GM12865 (cell line): ENCODE measurements at regions not wholly inside any gene's neighbourhood (a gene's known extent, or its start where the extent isn't known, plus 50 kb on each side); places are given as distances from the start of the nearest gene placed in this dataset.

ENCODE experiments used
- DNase-seq: peaks from one replicate; pipeline ENCODE4 v3.0.0; 2010; ENCODE audit warnings: low read depth
- H3K4me3 ChIP-seq: 2 replicates; pipeline ENCODE4 v1.5.1; 2011; ENCODE audit warnings: mild to moderate bottlenecking, low read depth, low read length, control low read depth
- TF ChIP-seq, protein P1 (sequence below): IDR thresholded peaks from 2 replicates; pipeline ENCODE4 v1.5.1; 2011; ENCODE audit warnings: low read length, control low read depth, low read depth, inconsistent platforms; ENCODE audit not compliant: insufficient read depth; ENCODE audit errors: missing control alignments

DNA sequence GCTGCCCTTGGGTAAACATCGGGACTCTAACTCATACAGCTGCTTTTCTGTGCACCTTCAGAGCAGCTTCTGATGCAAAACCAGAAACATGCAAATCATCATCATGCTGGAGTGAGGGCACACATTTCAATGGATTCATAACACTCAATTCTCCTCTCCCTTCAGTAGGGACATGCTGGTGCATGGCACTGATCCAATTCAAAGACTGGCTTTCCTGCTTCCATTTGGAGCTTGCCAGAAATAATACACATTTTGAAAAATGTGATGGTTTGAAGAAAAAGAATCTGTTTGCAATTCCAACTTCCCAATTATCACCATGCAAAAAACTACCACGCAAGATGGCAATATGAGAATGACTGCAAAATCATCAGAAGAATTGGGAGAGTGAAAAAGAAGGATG is 65.2 kb upstream of the PDE10A start:
- TF ChIP-seq, protein P1, sequence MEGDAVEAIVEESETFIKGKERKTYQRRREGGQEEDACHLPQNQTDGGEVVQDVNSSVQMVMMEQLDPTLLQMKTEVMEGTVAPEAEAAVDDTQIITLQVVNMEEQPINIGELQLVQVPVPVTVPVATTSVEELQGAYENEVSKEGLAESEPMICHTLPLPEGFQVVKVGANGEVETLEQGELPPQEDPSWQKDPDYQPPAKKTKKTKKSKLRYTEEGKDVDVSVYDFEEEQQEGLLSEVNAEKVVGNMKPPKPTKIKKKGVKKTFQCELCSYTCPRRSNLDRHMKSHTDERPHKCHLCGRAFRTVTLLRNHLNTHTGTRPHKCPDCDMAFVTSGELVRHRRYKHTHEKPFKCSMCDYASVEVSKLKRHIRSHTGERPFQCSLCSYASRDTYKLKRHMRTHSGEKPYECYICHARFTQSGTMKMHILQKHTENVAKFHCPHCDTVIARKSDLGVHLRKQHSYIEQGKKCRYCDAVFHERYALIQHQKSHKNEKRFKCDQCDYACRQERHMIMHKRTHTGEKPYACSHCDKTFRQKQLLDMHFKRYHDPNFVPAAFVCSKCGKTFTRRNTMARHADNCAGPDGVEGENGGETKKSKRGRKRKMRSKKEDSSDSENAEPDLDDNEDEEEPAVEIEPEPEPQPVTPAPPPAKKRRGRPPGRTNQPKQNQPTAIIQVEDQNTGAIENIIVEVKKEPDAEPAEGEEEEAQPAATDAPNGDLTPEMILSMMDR, result no peak
- no peak for DNase-seq

DNA sequence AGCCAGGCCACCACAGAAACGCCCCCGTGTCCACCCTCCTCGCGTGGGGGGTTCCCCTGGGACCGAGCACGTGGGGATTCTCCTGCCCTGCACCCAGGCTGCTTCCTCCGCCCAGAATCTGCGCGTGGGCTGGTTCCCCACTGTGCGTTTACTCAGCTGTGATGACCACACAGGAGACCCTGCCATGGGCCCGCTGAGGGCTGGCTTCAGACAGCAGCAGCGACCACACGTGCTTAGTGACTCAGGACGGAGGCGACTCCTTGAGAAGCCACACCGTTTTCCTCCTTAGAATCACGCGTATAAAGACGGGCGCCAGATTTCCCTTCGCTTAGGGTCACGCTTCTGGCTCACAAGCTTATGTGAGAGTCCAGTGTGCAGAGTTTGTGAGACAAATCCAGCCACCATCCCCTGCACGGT is 63.9 kb upstream of the PDE10A start:
- TF ChIP-seq, protein P1, result no peak
- H3K4me3 ChIP-seq, result no peak overlapping the region
- no peak for DNase-seq

More for the DNA sequence above, 65.2 kb upstream of the PDE10A start:
- H3K4me3 ChIP-seq, result no peak overlapping the region

DNA sequence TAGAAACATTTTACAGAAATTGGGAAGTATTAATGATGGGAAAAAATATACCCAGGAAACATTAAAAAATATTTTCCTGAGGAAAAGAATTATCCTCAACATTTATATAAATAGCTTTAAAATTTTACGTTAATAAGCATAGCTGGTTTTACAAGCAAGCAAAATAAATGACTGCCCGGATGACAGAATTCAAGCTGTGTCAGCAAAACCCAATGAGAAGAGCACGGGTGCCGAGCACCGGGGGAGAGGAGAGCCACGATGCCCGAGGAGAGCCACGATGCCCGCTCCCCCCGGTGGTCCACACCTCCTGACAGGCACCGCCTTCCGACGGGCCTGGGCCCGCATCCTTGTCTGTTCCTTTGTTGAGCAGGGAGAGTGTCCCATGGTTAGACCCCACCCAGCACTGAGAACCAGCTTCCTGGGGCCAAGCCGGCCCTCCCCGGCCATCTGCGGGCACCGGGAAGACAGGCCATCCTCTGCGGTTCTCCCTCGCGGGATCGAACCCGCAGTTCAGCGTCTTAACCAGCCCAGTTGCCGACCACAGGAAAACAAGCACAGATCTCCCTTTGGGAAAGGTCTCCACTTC is 63.3 kb upstream of the PDE10A start:
- H3K4me3 ChIP-seq, result no peak overlapping the region
- no peak for DNase-seq
- TF ChIP-seq, protein P1, result no peak

DNA sequence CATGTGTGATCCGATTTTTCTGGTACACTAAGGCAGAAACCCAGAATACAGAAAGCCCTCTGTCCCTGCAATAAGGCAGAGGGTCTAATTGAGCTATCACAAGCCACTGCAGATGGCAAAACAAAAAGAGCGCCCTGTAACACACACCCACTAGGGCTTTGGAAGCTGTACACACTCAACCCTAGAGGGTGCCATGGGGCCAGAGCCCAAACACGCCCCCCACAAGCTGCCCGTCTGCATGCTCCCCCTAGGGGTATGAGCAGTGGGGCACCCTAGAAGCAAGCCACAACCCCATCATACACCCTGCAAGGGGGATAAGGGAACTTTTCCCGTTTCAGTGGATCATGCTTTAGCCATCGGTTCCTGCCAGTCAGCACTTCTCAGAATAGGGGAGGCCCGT is 62.2 kb upstream of the PDE10A start:
- no peak for DNase-seq
- no peak overlapping the region for H3K4me3 ChIP-seq
- TF ChIP-seq, protein P1, result no peak

GRCh38 chr6:165723326-165723725 is 60.3 kb upstream of the PDE10A start:
- no peak overlapping the region for H3K4me3 ChIP-seq
- TF ChIP-seq, protein P1, result no peak
- no peak for DNase-seq

- no peak for DNase-seq
- H3K4me3 ChIP-seq, result no peak overlapping the region
- TF ChIP-seq, protein P1, result no peak
Observed at GRCh38 chr6:165722022-165722421, 59.0 kb upstream of the PDE10A start.

DNA sequence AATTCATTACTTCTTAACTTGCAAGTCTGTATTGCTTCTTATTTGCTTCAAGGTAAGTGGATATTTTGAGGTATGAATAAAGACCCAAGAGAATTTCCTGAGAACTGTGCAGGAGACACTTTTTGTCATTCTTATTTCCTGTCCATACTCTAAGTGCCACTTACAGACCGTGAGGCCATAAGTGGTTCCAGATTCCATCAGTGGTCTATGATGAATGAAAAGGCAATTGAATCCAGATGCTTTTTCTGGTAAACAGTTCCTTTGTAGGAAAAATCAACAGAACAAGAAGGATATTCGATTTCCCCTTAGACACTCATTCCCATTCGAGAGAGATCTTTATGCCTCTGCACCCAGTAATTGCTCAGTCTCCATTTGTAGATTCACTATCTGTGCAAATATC is 58.3 kb upstream of the PDE10A start:
- no peak for DNase-seq
- TF ChIP-seq, protein P1, result no peak

More for the DNA sequence above, 58.3 kb upstream of the PDE10A start:
- H3K4me3 ChIP-seq, result no peak overlapping the region
